ENCODE measurements at regions not wholly inside any gene's neighbourhood (a gene's known extent, or its start where the extent isn't known, plus 50 kb on each side); places are given as distances from the start of the nearest gene placed in this dataset.

- TF ChIP-seq CTCF (conservative IDR thresholded peaks at IDR 0.05 in 1 of 2, IDR thresholded peaks at IDR 0.05 in 1 of 2; ENCODE audit: extremely low read depth in 1 of 2, insufficient read depth in 1 of 2, low read depth in 1 of 2, low read length in 2 of 2) = no peak
- no peak for TF ChIP-seq EZH2 (IDR thresholded peaks at IDR 0.05; ENCODE audit: borderline replicate concordance, low read length)
Measured at GRCh38 chr18:64490207-64490606, 341.3 kb upstream of the LINC00305 start.

Measured in mammary epithelial cell (primary cell).